ENCODE measurements at regions not wholly inside any gene's neighbourhood (a gene's known extent, or its start where the extent isn't known, plus 50 kb on each side); places are given as distances from the start of the nearest gene placed in this dataset.

DNA sequence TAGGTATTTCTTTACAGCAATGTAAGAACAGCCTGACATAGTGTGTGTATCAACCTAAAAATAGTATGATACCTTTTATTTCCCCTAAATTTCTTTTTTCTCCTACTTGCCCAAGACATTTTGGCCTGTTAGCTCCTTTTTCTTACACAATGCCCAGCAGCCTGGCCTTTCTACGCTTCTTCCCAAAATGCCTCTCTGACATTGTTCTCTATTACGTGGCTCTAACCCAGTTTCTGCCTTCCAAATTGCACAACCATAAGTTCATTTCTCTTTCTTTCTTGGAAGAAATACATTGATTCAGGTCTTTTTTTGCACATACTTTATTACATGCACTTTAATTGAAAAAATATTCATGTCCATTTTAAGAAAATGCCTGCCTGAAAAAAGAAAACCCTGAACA lies 408.2 kb downstream of the PRR16 start:
- H2AFZ ChIP-seq (ENCODE audit: low read depth, low read length, severe bottlenecking), result no peak overlapping the region
- no peaks in the 10 kb centered on the region for H3K9me2 ChIP-seq (replicated peaks; ENCODE audit: insufficient read depth, low read length)
- no peaks in the 10 kb centered on the region for H3K9me3 ChIP-seq (ENCODE audit: insufficient read depth, low read length)
- H3K9ac ChIP-seq (ENCODE audit: low read length), result no peak overlapping the region
- H3K27ac ChIP-seq (ENCODE audit: low read depth, low read length), result no peak overlapping the region
- no peaks in the 10 kb centered on the region for H4K20me1 ChIP-seq (ENCODE audit: low read depth, low read length)
- H3K27me3 ChIP-seq (ENCODE audit: low read length), result no peaks in the 10 kb centered on the region
- no peak overlapping the region for H3K4me3 ChIP-seq (ENCODE audit: insufficient read depth, low read length, poor library complexity, severe bottlenecking)
- no peaks in the 10 kb centered on the region for H3F3A ChIP-seq (ENCODE audit: insufficient read depth)
- H3K79me2 ChIP-seq (ENCODE audit: insufficient read depth, low read length), result no peaks in the 10 kb centered on the region
- H3K4me2 ChIP-seq (ENCODE audit: low read depth, low read length, poor library complexity, severe bottlenecking), result no peak overlapping the region
- no peak for TF ChIP-seq EZH2phosphoT487 (conservative IDR thresholded peaks at IDR 0.05; ENCODE audit: low read length)
- TF ChIP-seq, protein P1, sequence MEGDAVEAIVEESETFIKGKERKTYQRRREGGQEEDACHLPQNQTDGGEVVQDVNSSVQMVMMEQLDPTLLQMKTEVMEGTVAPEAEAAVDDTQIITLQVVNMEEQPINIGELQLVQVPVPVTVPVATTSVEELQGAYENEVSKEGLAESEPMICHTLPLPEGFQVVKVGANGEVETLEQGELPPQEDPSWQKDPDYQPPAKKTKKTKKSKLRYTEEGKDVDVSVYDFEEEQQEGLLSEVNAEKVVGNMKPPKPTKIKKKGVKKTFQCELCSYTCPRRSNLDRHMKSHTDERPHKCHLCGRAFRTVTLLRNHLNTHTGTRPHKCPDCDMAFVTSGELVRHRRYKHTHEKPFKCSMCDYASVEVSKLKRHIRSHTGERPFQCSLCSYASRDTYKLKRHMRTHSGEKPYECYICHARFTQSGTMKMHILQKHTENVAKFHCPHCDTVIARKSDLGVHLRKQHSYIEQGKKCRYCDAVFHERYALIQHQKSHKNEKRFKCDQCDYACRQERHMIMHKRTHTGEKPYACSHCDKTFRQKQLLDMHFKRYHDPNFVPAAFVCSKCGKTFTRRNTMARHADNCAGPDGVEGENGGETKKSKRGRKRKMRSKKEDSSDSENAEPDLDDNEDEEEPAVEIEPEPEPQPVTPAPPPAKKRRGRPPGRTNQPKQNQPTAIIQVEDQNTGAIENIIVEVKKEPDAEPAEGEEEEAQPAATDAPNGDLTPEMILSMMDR (IDR thresholded peaks at IDR 0.05; ENCODE audit: insufficient read depth, low read length, poor library complexity, severe bottlenecking), result no peak
- H3K36me3 ChIP-seq (ENCODE audit: low read length), result no peaks in the 10 kb centered on the region

DNA sequence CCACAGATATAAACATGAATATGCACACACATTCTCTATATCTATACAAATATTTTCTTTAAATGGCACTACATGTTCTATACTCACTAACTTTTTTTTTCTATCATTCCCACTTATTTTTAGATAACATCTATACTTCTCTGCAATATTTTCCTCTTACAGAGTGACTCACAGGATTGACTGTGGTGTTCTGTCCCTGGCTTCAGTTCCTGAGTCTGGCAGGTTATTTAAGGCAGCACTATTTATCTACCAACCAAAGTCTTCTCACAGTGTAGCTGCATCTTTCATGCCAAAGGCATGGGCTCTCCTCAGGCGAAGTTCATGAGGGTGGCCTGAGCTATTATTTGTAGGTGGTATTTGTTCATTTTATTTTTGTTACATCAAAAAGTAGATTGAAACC lies 409.0 kb downstream of the PRR16 start:
- Histone ChIP-seq H3K9ac (ENCODE audit: low read length) (no peak overlapping the region), H3F3A (ENCODE audit: insufficient read depth) (no peaks in the 10 kb centered on the region), H3K27me3 (ENCODE audit: low read length) (no peaks in the 10 kb centered on the region), H3K9me2 (replicated peaks; ENCODE audit: insufficient read depth, low read length) (no peaks in the 10 kb centered on the region), H3K79me2 (ENCODE audit: insufficient read depth, low read length) (no peaks in the 10 kb centered on the region), H3K9me3 (ENCODE audit: insufficient read depth, low read length) (no peaks in the 10 kb centered on the region), H3K4me3 (ENCODE audit: insufficient read depth, low read length, poor library complexity, severe bottlenecking) (no peak overlapping the region), H2AFZ (ENCODE audit: low read depth, low read length, severe bottlenecking) (no peak overlapping the region), H3K27ac (ENCODE audit: low read depth, low read length) (no peak overlapping the region), H3K4me2 (ENCODE audit: low read depth, low read length, poor library complexity, severe bottlenecking) (no peak overlapping the region), H3K36me3 (ENCODE audit: low read length) (no peaks in the 10 kb centered on the region), H4K20me1 (ENCODE audit: low read depth, low read length) (no peaks in the 10 kb centered on the region)
- no peak for TF ChIP-seq EZH2phosphoT487 (conservative IDR thresholded peaks at IDR 0.05; ENCODE audit: low read length)
- TF ChIP-seq, protein P1 (IDR thresholded peaks at IDR 0.05; ENCODE audit: insufficient read depth, low read length, poor library complexity, severe bottlenecking), result no peak

DNA sequence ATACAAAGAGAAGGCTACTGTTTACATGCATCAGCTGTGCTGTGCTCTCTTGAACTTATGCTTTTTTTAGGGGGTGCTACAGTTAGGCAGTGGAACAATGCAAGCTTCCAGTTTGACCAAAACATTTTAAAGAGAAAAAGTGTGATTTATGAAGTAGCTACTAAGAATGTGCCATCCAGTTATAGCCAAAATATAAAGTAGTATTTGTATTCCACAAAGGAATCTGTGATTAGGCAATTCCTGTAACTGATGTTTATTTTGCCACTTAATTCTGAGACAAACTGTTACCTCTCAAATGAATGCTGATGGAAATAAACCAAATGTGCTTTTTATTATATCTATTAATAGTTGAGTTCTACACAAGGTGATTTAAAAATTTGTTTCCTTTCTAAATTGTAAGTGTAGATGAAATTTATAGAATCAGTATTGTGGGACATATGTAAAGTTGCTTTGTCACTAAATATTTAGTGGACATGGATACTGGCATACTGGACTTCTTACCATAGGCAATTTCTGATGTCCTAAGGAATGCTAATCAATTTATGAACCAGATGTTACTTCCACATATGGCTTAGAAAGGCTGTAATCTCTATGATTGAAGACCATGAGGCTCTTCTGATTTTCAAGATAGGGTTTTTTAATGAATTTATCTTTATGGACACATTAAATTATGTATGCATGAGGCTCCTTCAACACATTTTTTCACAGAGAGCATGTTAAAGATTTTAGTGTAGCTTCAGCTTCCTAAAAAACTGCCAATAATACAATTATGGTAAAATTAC lies 410.2 kb downstream of the PRR16 start:
- Histone ChIP-seq H3K4me3 (ENCODE audit: insufficient read depth, low read length, poor library complexity, severe bottlenecking) (no peak overlapping the region), H3K36me3 (ENCODE audit: low read length) (no peaks in the 10 kb centered on the region), H3K79me2 (ENCODE audit: insufficient read depth, low read length) (no peaks in the 10 kb centered on the region), H3K27me3 (ENCODE audit: low read length) (no peaks in the 10 kb centered on the region), H3K4me2 (ENCODE audit: low read depth, low read length, poor library complexity, severe bottlenecking) (no peak overlapping the region), H4K20me1 (ENCODE audit: low read depth, low read length) (no peaks in the 10 kb centered on the region), H2AFZ (ENCODE audit: low read depth, low read length, severe bottlenecking) (no peak overlapping the region), H3K9me2 (replicated peaks; ENCODE audit: insufficient read depth, low read length) (no peaks in the 10 kb centered on the region), H3K9ac (ENCODE audit: low read length) (no peak overlapping the region), H3F3A (ENCODE audit: insufficient read depth) (no peaks in the 10 kb centered on the region), H3K27ac (ENCODE audit: low read depth, low read length) (no peak overlapping the region), H3K9me3 (ENCODE audit: insufficient read depth, low read length) (no peaks in the 10 kb centered on the region)
- TF ChIP-seq EZH2phosphoT487 (conservative IDR thresholded peaks at IDR 0.05; ENCODE audit: low read length), result no peak
- TF ChIP-seq, protein P1 (IDR thresholded peaks at IDR 0.05; ENCODE audit: insufficient read depth, low read length, poor library complexity, severe bottlenecking), result no peak

Data from SU-DHL-6 (cell line).